Lower lobe of right lung (tissue), 2 donors: ENCODE measurements at regions not wholly inside any gene's neighbourhood (a gene's known extent, or its start where the extent isn't known, plus 50 kb on each side); places are given as distances from the start of the nearest gene placed in this dataset.

Experiments used
- ATAC-seq, 2 donors: fragments of 200-7000 bp; cut with Tn5 transposase; one replicate each; pipeline ENCODE4 v1.9.1; 2020 to 2022; ENCODE audit warnings: mild to moderate bottlenecking in 2 of 2, moderate library complexity in 2 of 2
- DNase-seq: peaks from one replicate; pipeline ENCODE4 v3.0.0-alpha.2; 2020
- H3K27ac ChIP-seq: fragments of 200-600 bp; one replicate; pipeline ENCODE4 v1.8.0; 2022
- H3K27me3 ChIP-seq: fragments of 200-600 bp; one replicate; pipeline ENCODE4 v1.8.0; 2022; ENCODE audit warnings: low read depth
- H3K36me3 ChIP-seq: fragments of 200-600 bp; one replicate; pipeline ENCODE4 v1.8.0; 2022; ENCODE audit warnings: mild to moderate bottlenecking
- H3K4me1 ChIP-seq: fragments of 200-600 bp; one replicate; pipeline ENCODE4 v1.8.0; 2022
- H3K4me3 ChIP-seq: fragments of 200-600 bp; one replicate; pipeline ENCODE4 v1.8.0; 2022; ENCODE audit warnings: mild to moderate bottlenecking
- H3K9me3 ChIP-seq: fragments of 200-600 bp; one replicate; pipeline ENCODE4 v1.8.0; 2022
- intact Hi-C: fragments of 100-400 bp; cut with DNase I; formaldehyde crosslinking; loops from one replicate; pipeline ENCODE4 v1.11.0; 2022
- TF ChIP-seq, protein P1 (sequence below): fragments of 200-600 bp; IDR thresholded peaks from one replicate; pipeline ENCODE4 v1.8.0; 2022; ENCODE audit warnings: antibody characterized with exemption, mild to moderate bottlenecking
- donor health status: DM: no; HTN: yes; CAD: no; lungs with severe emphysema.

- ATAC-seq (no peak), DNase-seq (no peak)
- TF ChIP-seq, protein P1, sequence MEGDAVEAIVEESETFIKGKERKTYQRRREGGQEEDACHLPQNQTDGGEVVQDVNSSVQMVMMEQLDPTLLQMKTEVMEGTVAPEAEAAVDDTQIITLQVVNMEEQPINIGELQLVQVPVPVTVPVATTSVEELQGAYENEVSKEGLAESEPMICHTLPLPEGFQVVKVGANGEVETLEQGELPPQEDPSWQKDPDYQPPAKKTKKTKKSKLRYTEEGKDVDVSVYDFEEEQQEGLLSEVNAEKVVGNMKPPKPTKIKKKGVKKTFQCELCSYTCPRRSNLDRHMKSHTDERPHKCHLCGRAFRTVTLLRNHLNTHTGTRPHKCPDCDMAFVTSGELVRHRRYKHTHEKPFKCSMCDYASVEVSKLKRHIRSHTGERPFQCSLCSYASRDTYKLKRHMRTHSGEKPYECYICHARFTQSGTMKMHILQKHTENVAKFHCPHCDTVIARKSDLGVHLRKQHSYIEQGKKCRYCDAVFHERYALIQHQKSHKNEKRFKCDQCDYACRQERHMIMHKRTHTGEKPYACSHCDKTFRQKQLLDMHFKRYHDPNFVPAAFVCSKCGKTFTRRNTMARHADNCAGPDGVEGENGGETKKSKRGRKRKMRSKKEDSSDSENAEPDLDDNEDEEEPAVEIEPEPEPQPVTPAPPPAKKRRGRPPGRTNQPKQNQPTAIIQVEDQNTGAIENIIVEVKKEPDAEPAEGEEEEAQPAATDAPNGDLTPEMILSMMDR: no peak
- no peak overlapping the region for H3K27ac ChIP-seq
- no peaks in the 10 kb centered on the region for H3K4me1 ChIP-seq
- H3K4me3 ChIP-seq: no peak overlapping the region
- intact Hi-C loops: no loop called here
- H3K36me3 ChIP-seq: no peaks in the 10 kb centered on the region
- H3K27me3 ChIP-seq: no peaks in the 10 kb centered on the region
- H3K9me3 ChIP-seq: no peaks in the 10 kb centered on the region
These were observed 256.8 kb downstream of the KLF12 start for GRCh38 chr13:73877399-73877798.

GRCh38 chr13:73876323-73876722 is 257.9 kb downstream of the KLF12 start:
- Histone ChIP-seq H3K27ac (no peak overlapping the region), H3K27me3 (no peaks in the 10 kb centered on the region)
- intact Hi-C loops: no loop called here

GRCh38 chr13:73873940-73874830 is 260.0 kb downstream of the KLF12 start:
- ATAC-seq: no peak
- Histone ChIP-seq H3K4me3 (no peak overlapping the region), H3K9me3 (no peaks in the 10 kb centered on the region), H3K36me3 (no peaks in the 10 kb centered on the region), H3K4me1 (no peaks in the 10 kb centered on the region), H3K27me3 (no peaks in the 10 kb centered on the region), H3K27ac (no peak overlapping the region)
- TF ChIP-seq, protein P1: no peak
- DNase-seq: no peak
- intact Hi-C loops: no loop called here

More at GRCh38 chr13:73876323-73876722, 257.9 kb downstream of the KLF12 start:
- H3K9me3 ChIP-seq: no peaks in the 10 kb centered on the region
- H3K4me3 ChIP-seq: no peak overlapping the region
- no peak for DNase-seq
- TF ChIP-seq, protein P1: no peak
- H3K4me1 ChIP-seq: no peaks in the 10 kb centered on the region
- no peaks in the 10 kb centered on the region for H3K36me3 ChIP-seq
- ATAC-seq: no peak

DNA sequence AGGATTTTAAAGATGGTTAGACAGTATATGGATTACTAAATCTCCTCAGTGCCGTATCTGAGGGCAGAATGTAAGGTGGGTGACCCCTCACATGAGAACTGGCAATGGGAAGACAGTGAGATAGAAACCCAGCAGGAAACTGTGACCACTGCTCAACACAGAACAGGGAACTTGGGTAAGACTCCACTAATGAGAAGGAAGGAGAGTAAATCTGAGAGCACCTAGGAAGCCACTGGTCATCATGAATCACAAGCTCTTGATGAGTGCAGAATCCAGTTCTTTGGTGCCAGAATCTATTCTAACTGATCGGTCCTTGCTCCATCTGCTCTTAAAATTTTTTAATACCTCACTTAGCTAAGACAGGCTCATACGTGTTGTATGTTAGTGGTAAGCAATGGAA is 261.8 kb downstream of the KLF12 start:
- DNase-seq: no peak
- intact Hi-C loops: no loop called here
- no peak overlapping the region for H3K4me3 ChIP-seq
- no peaks in the 10 kb centered on the region for H3K36me3 ChIP-seq
- H3K27me3 ChIP-seq: no peaks in the 10 kb centered on the region
- no peaks in the 10 kb centered on the region for H3K4me1 ChIP-seq
- no peaks in the 10 kb centered on the region for H3K9me3 ChIP-seq
- TF ChIP-seq, protein P1: no peak
- no peak for ATAC-seq
- H3K27ac ChIP-seq: no peak overlapping the region

- H3K9me3 ChIP-seq: no peaks in the 10 kb centered on the region
- TF ChIP-seq, protein P1: no peak
- intact Hi-C loops: no loop called here
- ATAC-seq (no peak), DNase-seq (no peak)
- H3K4me3 ChIP-seq: no peak overlapping the region
- no peaks in the 10 kb centered on the region for H3K27me3 ChIP-seq
- no peak overlapping the region for H3K27ac ChIP-seq
- H3K36me3 ChIP-seq: no peaks in the 10 kb centered on the region
- no peaks in the 10 kb centered on the region for H3K4me1 ChIP-seq
These were observed 263.0 kb downstream of the KLF12 start for GRCh38 chr13:73870970-73871935.
